SK-N-SH treated with all-trans-retinoic acid at 6 μM for 48 hours (cell line): ENCODE measurements at regions not wholly inside any gene's neighbourhood (a gene's known extent, or its start where the extent isn't known, plus 50 kb on each side); places are given as distances from the start of the nearest gene placed in this dataset.

Experiments
- ATAC-seq: fragments of 200-7000 bp; cut with Tn5 transposase; 3 replicates; pipeline ENCODE4 v1.9.1; 2020; ENCODE audit warnings: mild to moderate bottlenecking, moderate library complexity
- BACH2 ChIP-seq: fragments of 250-450 bp; sonication (Bioruptor Pico); IDR thresholded peaks from 2 replicates; pipeline ENCODE4 v1.9.0; 2021; ENCODE audit warnings: mild to moderate bottlenecking, borderline replicate concordance
- CREB5 ChIP-seq: fragments of 250-450 bp; sonication (Bioruptor Pico); IDR thresholded peaks from 2 replicates; pipeline ENCODE4 v1.5.1; 2020; ENCODE audit warnings: low read depth, mild to moderate bottlenecking, moderate library complexity
- CSDC2 ChIP-seq: fragments of 250-450 bp; sonication (Bioruptor Pico); IDR thresholded peaks from 2 replicates; pipeline ENCODE4 v1.5.0; 2020; ENCODE audit warnings: mild to moderate bottlenecking, moderate library complexity
- CSRNP3 ChIP-seq: fragments of 250-450 bp; sonication (Bioruptor Pico); IDR thresholded peaks from 2 replicates; pipeline ENCODE4 v1.5.1; 2021; ENCODE audit warnings: mild to moderate bottlenecking, moderate library complexity
- ESRRG ChIP-seq: fragments of 250-450 bp; sonication (Bioruptor Pico); IDR thresholded peaks from 2 replicates; pipeline ENCODE4 v1.6.1; 2021; ENCODE audit warnings: mild to moderate bottlenecking
- GLIS3 ChIP-seq: fragments of 250-450 bp; sonication (Bioruptor Pico); IDR thresholded peaks from 2 replicates; pipeline ENCODE4 v1.5.0; 2020; ENCODE audit warnings: mild to moderate bottlenecking, moderate library complexity
- ISL1 ChIP-seq: fragments of 250-450 bp; sonication (Bioruptor Pico); IDR thresholded peaks from 2 replicates; pipeline ENCODE4 v2.1.2; 2022; ENCODE audit warnings: mild to moderate bottlenecking, moderate library complexity
- OSR1 ChIP-seq: fragments of 250-450 bp; sonication (Bioruptor Pico); IDR thresholded peaks from 2 replicates; pipeline ENCODE4 v1.8.0; 2022; ENCODE audit warnings: moderate library complexity, mild to moderate bottlenecking, inconsistent platforms
- PATZ1 ChIP-seq: fragments of 250-450 bp; sonication (Bioruptor Pico); IDR thresholded peaks from 2 replicates; pipeline ENCODE4 v1.8.0; 2020; ENCODE audit warnings: mild to moderate bottlenecking, moderate library complexity, borderline replicate concordance
- POU6F1 ChIP-seq: fragments of 250-450 bp; sonication (Bioruptor Pico); IDR thresholded peaks from 2 replicates; pipeline ENCODE4 v1.8.0; 2021; ENCODE audit warnings: low read depth, mild to moderate bottlenecking, moderate library complexity, borderline replicate concordance
- PPARA ChIP-seq: fragments of 250-450 bp; sonication (Bioruptor Pico); IDR thresholded peaks from 2 replicates; pipeline ENCODE4 v1.5.0; 2020; ENCODE audit warnings: mild to moderate bottlenecking, borderline replicate concordance
- RARB ChIP-seq: fragments of 250-450 bp; sonication (Bioruptor Pico); IDR thresholded peaks from 2 replicates; pipeline ENCODE4 v1.8.0; 2021; ENCODE audit warnings: mild to moderate bottlenecking, moderate library complexity
- SNAI2 ChIP-seq: fragments of 250-450 bp; sonication (Bioruptor Pico); IDR thresholded peaks from 2 replicates; pipeline ENCODE4 v1.5.0; 2020; ENCODE audit warnings: mild to moderate bottlenecking, moderate library complexity
- TCF4 ChIP-seq: fragments of 250-450 bp; sonication (Bioruptor Pico); IDR thresholded peaks from 2 replicates; pipeline ENCODE4 v1.8.0; 2021; ENCODE audit warnings: mild to moderate bottlenecking, moderate library complexity, borderline replicate concordance
- TOX ChIP-seq: fragments of 250-450 bp; sonication (Bioruptor Pico); IDR thresholded peaks from 2 replicates; pipeline ENCODE4 v1.8.0; 2021; ENCODE audit warnings: mild to moderate bottlenecking, moderate library complexity, borderline replicate concordance
- TSHZ2 ChIP-seq: fragments of 250-450 bp; sonication (Bioruptor Pico); IDR thresholded peaks from 2 replicates; pipeline ENCODE4 v1.5.0; 2020; ENCODE audit warnings: mild to moderate bottlenecking, moderate library complexity
- ZC3H10 ChIP-seq: fragments of 250-450 bp; sonication (Bioruptor Pico); IDR thresholded peaks from 2 replicates; pipeline ENCODE4 v1.5.1; 2021; ENCODE audit warnings: mild to moderate bottlenecking, moderate library complexity
- ZFP3 ChIP-seq: fragments of 250-450 bp; sonication (Bioruptor Pico); IDR thresholded peaks from 2 replicates; pipeline ENCODE4 v1.5.0; 2020; ENCODE audit warnings: mild to moderate bottlenecking, moderate library complexity
- ZFP30 ChIP-seq: fragments of 450-650 bp; formaldehyde crosslinking; IDR thresholded peaks from 2 replicates; pipeline ENCODE4 v1.5.0; 2022; ENCODE audit warnings: mild to moderate bottlenecking, moderate library complexity
- ZNF565 ChIP-seq: fragments of 450-650 bp; formaldehyde crosslinking; conservative IDR thresholded peaks from 2 replicates; pipeline ENCODE4 v1.5.0; 2020; ENCODE audit warnings: low read depth, mild to moderate bottlenecking, moderate library complexity
- ZNF8 ChIP-seq: fragments of 450-650 bp; formaldehyde crosslinking; IDR thresholded peaks from 2 replicates; pipeline ENCODE4 v1.5.0; 2020; ENCODE audit warnings: mild to moderate bottlenecking, moderate library complexity

- TF ChIP-seq POU6F1 (CRISPR knock-in tag) (no peak), TOX (CRISPR knock-in tag) (no peak), ZNF565 (CRISPR knock-in tag) (no peak), PATZ1 (no peak)
- TF ChIP-seq, all 23 proteins: peak for 0
Observed at GRCh38 chr3:34969513-34969912, 669.8 kb upstream of the ARPP21 start (continued).

- ATAC-seq, result no peak
- no peak for TF ChIP-seq ESRRG (CRISPR knock-in tag)
- peak; percentile 38 for TF ChIP-seq ISL1 (CRISPR knock-in tag)
Observed at GRCh38 chr3:34972481-34972880, 666.8 kb upstream of the ARPP21 start.

GRCh38 chr3:34973586-34973985, 665.7 kb upstream of the ARPP21 start:
- TF ChIP-seq ZNF8 (CRISPR knock-in tag) (peak; percentile 39; the same call in 1 of the 2 replicates), PPARA (no peak), ZNF565 (CRISPR knock-in tag) (no peak), ZC3H10 (CRISPR knock-in tag) (no peak), TCF4 (CRISPR knock-in tag) (peak; percentile 53), ISL1 (CRISPR knock-in tag) (peak; percentile 96), PATZ1 (no peak)
- ATAC-seq, result no peak

- TF ChIP-seq RARB (CRISPR knock-in tag), result no peak
- no peak for TF ChIP-seq TSHZ2 (CRISPR knock-in tag)
- no peak for TF ChIP-seq ZFP3 (CRISPR knock-in tag)
- no peak for TF ChIP-seq PPARA
- no peak for TF ChIP-seq CSRNP3 (CRISPR knock-in tag)
- TF ChIP-seq ZNF565 (CRISPR knock-in tag), result no peak
- no peak for TF ChIP-seq ZFP30 (CRISPR knock-in tag)
- no peak for TF ChIP-seq BACH2 (CRISPR knock-in tag)
- TF ChIP-seq OSR1 (CRISPR knock-in tag), result no peak
- TF ChIP-seq ESRRG (CRISPR knock-in tag), result no peak
- TF ChIP-seq PATZ1, result no peak
- TF ChIP-seq ZC3H10 (CRISPR knock-in tag), result no peak
- no peak for TF ChIP-seq GLIS3 (CRISPR knock-in tag)
- TF ChIP-seq ZNF8 (CRISPR knock-in tag), result no peak
- no peak for TF ChIP-seq TOX (CRISPR knock-in tag)
- TF ChIP-seq CSDC2, result no peak
- no peak for TF ChIP-seq ISL1 (CRISPR knock-in tag)
- TF ChIP-seq CREB5 (CRISPR knock-in tag), result no peak
- no peak for TF ChIP-seq SNAI2 (CRISPR knock-in tag)
- TF ChIP-seq, all 23 proteins: peak for 0
- ATAC-seq, result no peak
Observed at GRCh38 chr3:34983631-34984030, 655.7 kb upstream of the ARPP21 start.
